WTC11 (cell line): ENCODE measurements at regions not wholly inside any gene's neighbourhood (a gene's known extent, or its start where the extent isn't known, plus 50 kb on each side); places are given as distances from the start of the nearest gene placed in this dataset.

ENCODE experiments used
- ATAC-seq: fragments of 200-7000 bp; cut with Tn5 transposase; 2 replicates; pipeline ENCODE4 v1.10.0; 2021; ENCODE audit warnings: mild to moderate bottlenecking, moderate library complexity
- CTCF ChIA-PET: fragments of 300-600 bp; sonication (Branson Sonifier 250); formaldehyde crosslinking; loops from one replicate; lab custom pipeline; 2021; ENCODE audit warnings: antibody characterized with exemption; lab: Charles Lee
- POLR2A ChIA-PET: fragments of 350-600 bp; sonication (Branson Sonifier 250); formaldehyde crosslinking; loops from one replicate; lab custom pipeline; 2021; ENCODE audit warnings: antibody characterized with exemption; lab: Charles Lee
- DNase-seq: peaks from one replicate; pipeline ENCODE4 v3.0.0; 2021; ENCODE audit warnings: low spot score
- H3K27ac Mint-ChIP-seq: 2 replicates; pipeline ENCODE4 v1.8.0; 2021; ENCODE audit warnings: mixed read lengths
- H3K27me3 Mint-ChIP-seq: 2 replicates; pipeline ENCODE4 v1.8.0; 2021; ENCODE audit warnings: low read depth, mild to moderate bottlenecking, moderate library complexity, mixed read lengths
- H3K36me3 Mint-ChIP-seq: 2 replicates; pipeline ENCODE4 v1.8.0; 2021; ENCODE audit warnings: mixed read lengths
- H3K4me1 Mint-ChIP-seq: 2 replicates; pipeline ENCODE4 v1.8.0; 2022; ENCODE audit warnings: mixed read lengths
- H3K4me3 Mint-ChIP-seq: 2 replicates; pipeline ENCODE4 v1.8.0; 2021; ENCODE audit warnings: mild to moderate bottlenecking, moderate library complexity, mixed read lengths
- H3K9me3 Mint-ChIP-seq: 2 replicates; pipeline ENCODE4 v1.8.0; 2021; ENCODE audit warnings: mixed read lengths
- CREM ChIP-seq: sonication (generic); formaldehyde crosslinking; IDR thresholded peaks from 2 replicates; pipeline ENCODE4 v1.8.1; 2022; ENCODE audit warnings: mild to moderate bottlenecking, missing genetic modification reagents, moderate library complexity
- GRHL2 ChIP-seq: fragments of 250-450 bp; sonication (Bioruptor Pico); IDR thresholded peaks from 2 replicates; pipeline ENCODE4 v1.8.0; 2022; ENCODE audit warnings: mild to moderate bottlenecking, moderate library complexity; ENCODE audit not compliant: insufficient replicate concordance, severe bottlenecking
- NR3C1 ChIP-seq: sonication (generic); formaldehyde crosslinking; conservative IDR thresholded peaks from 2 replicates; pipeline ENCODE4 v1.8.1; 2023; ENCODE audit warnings: low read depth, mild to moderate bottlenecking, missing genetic modification reagents
- PRRX2 ChIP-seq: fragments of 250-450 bp; sonication (Bioruptor Pico); IDR thresholded peaks from 2 replicates; pipeline ENCODE4 v1.8.0; 2021; ENCODE audit warnings: mild to moderate bottlenecking
- ZNF219 ChIP-seq: sonication (generic); formaldehyde crosslinking; IDR thresholded peaks from 2 replicates; pipeline ENCODE4 v1.8.0; 2023; ENCODE audit warnings: missing genetic modification reagents, mild to moderate bottlenecking, borderline replicate concordance
- TF ChIP-seq, protein P1 (sequence below): sonication (generic); formaldehyde crosslinking; IDR thresholded peaks from 2 replicates; pipeline ENCODE4 v1.8.1; 2022; ENCODE audit warnings: low read depth, missing genetic modification reagents, borderline replicate concordance
- TF ChIP-seq, protein P2 (sequence below): sonication (generic); formaldehyde crosslinking; IDR thresholded peaks from 2 replicates; pipeline ENCODE4 v1.8.1; 2023; ENCODE audit warnings: mild to moderate bottlenecking, missing genetic modification reagents
- TF ChIP-seq, protein P3 (sequence below): fragments of 250-450 bp; sonication (Bioruptor Pico); IDR thresholded peaks from 2 replicates; pipeline ENCODE4 v1.9.0; 2021; ENCODE audit warnings: mild to moderate bottlenecking, borderline replicate concordance
- TF ChIP-seq, protein P4 (sequence below): sonication (generic); formaldehyde crosslinking; IDR thresholded peaks from 2 replicates; pipeline ENCODE4 v1.8.1; 2022; ENCODE audit warnings: low read depth, mild to moderate bottlenecking, moderate library complexity, missing genetic modification reagents, borderline replicate concordance
- TF ChIP-seq, protein P5 (sequence below): sonication (generic); formaldehyde crosslinking; IDR thresholded peaks from 2 replicates; pipeline ENCODE4 v1.8.1; 2022; ENCODE audit warnings: mild to moderate bottlenecking, moderate library complexity, missing genetic modification reagents
- TF ChIP-seq, protein P6 (sequence below): sonication (generic); formaldehyde crosslinking; IDR thresholded peaks from 2 replicates; pipeline ENCODE4 v1.8.0; 2022; ENCODE audit warnings: mild to moderate bottlenecking, missing genetic modification reagents
- TF ChIP-seq, protein P7 (sequence below): sonication (generic); formaldehyde crosslinking; IDR thresholded peaks from 2 replicates; pipeline ENCODE4 v1.8.0; 2022; ENCODE audit warnings: missing genetic modification reagents
- TF ChIP-seq, protein P8 (sequence below): sonication (generic); formaldehyde crosslinking; IDR thresholded peaks from 2 replicates; pipeline ENCODE4 v1.8.0; 2023; ENCODE audit warnings: mild to moderate bottlenecking, missing genetic modification reagents

DNA sequence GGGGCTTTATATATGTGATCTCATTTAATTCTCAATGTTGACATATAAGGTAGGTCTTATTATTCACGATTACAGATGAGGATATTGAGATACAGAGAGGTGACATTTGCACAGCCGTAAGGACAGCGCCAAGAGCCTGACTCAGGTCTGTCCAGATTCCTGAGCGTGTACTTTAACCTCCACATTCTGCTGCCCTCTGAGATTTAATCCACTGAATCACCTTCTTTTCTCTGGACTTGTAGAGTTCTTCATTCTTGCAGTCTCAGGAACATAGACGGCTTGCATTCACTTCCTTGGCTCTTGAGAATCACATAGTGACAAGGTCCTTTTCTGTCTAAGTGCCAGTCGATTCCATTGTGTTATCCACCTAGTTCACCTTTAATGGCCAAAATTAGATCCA, 141.0 kb upstream of the ARHGAP5 start (continued):
- no peak for TF ChIP-seq CREM (CRISPR knock-in tag)
- TF ChIP-seq, protein P1, sequence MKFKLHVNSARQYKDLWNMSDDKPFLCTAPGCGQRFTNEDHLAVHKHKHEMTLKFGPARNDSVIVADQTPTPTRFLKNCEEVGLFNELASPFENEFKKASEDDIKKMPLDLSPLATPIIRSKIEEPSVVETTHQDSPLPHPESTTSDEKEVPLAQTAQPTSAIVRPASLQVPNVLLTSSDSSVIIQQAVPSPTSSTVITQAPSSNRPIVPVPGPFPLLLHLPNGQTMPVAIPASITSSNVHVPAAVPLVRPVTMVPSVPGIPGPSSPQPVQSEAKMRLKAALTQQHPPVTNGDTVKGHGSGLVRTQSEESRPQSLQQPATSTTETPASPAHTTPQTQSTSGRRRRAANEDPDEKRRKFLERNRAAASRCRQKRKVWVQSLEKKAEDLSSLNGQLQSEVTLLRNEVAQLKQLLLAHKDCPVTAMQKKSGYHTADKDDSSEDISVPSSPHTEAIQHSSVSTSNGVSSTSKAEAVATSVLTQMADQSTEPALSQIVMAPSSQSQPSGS (CRISPR knock-in tag), result no peak
- TF ChIP-seq, all 79 proteins: peak for 0

DNA sequence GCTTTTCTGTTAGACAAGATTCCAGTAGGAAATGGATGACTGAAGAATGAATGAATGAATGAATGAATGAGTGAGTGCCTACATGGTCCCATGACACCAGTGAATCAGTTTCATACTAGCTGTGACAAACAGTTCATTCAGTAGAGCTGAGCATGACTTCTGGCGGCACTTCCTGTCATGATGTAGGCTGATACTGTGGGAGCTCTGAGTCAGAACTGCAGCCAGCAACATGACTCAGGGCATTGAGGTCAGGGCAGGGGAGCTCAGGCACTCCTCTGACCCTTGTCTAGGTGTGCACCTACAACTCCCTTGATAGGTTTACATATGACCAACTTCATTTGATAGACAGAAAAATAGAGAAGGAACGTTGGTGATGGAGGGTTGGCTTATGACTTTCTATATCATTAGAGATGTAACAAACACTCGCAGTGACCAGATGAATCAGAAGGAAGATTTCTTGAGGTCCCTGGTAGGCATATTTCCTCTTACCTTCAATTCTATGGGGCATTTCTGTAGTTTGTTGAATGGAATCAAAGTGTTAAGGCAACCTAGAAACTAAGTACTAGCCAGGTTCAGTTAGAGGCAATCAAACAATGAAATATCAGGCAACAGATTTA, 139.3 kb upstream of the ARHGAP5 start:
- H3K36me3 Mint-ChIP-seq, result no peaks in the 10 kb centered on the region
- H3K4me3 Mint-ChIP-seq, result no peak overlapping the region
- ATAC-seq (no peak), DNase-seq (no peak)
- ChIA-PET POLR2A (no interaction called here), CTCF (no interaction called here)
- TF ChIP-seq, protein P2, sequence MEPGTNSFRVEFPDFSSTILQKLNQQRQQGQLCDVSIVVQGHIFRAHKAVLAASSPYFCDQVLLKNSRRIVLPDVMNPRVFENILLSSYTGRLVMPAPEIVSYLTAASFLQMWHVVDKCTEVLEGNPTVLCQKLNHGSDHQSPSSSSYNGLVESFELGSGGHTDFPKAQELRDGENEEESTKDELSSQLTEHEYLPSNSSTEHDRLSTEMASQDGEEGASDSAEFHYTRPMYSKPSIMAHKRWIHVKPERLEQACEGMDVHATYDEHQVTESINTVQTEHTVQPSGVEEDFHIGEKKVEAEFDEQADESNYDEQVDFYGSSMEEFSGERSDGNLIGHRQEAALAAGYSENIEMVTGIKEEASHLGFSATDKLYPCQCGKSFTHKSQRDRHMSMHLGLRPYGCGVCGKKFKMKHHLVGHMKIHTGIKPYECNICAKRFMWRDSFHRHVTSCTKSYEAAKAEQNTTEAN, result no peak
- TF ChIP-seq, protein P3, sequence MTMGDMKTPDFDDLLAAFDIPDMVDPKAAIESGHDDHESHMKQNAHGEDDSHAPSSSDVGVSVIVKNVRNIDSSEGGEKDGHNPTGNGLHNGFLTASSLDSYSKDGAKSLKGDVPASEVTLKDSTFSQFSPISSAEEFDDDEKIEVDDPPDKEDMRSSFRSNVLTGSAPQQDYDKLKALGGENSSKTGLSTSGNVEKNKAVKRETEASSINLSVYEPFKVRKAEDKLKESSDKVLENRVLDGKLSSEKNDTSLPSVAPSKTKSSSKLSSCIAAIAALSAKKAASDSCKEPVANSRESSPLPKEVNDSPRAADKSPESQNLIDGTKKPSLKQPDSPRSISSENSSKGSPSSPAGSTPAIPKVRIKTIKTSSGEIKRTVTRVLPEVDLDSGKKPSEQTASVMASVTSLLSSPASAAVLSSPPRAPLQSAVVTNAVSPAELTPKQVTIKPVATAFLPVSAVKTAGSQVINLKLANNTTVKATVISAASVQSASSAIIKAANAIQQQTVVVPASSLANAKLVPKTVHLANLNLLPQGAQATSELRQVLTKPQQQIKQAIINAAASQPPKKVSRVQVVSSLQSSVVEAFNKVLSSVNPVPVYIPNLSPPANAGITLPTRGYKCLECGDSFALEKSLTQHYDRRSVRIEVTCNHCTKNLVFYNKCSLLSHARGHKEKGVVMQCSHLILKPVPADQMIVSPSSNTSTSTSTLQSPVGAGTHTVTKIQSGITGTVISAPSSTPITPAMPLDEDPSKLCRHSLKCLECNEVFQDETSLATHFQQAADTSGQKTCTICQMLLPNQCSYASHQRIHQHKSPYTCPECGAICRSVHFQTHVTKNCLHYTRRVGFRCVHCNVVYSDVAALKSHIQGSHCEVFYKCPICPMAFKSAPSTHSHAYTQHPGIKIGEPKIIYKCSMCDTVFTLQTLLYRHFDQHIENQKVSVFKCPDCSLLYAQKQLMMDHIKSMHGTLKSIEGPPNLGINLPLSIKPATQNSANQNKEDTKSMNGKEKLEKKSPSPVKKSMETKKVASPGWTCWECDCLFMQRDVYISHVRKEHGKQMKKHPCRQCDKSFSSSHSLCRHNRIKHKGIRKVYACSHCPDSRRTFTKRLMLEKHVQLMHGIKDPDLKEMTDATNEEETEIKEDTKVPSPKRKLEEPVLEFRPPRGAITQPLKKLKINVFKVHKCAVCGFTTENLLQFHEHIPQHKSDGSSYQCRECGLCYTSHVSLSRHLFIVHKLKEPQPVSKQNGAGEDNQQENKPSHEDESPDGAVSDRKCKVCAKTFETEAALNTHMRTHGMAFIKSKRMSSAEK (CRISPR knock-in tag), result no peak
- TF ChIP-seq GRHL2 (CRISPR knock-in tag), result no peak
- TF ChIP-seq, protein P4, sequence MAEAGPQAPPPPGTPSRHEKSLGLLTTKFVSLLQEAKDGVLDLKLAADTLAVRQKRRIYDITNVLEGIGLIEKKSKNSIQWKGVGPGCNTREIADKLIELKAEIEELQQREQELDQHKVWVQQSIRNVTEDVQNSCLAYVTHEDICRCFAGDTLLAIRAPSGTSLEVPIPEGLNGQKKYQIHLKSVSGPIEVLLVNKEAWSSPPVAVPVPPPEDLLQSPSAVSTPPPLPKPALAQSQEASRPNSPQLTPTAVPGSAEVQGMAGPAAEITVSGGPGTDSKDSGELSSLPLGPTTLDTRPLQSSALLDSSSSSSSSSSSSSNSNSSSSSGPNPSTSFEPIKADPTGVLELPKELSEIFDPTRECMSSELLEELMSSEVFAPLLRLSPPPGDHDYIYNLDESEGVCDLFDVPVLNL (CRISPR knock-in tag), result no peak
- H3K27ac Mint-ChIP-seq, result no peak overlapping the region; the same call in 1 of the 2 replicates
- no peaks in the 10 kb centered on the region for H3K9me3 Mint-ChIP-seq
- H3K4me1 Mint-ChIP-seq, result peaks cover 41% of the 10 kb centered on the region
- peaks cover 14% of the 10 kb centered on the region for H3K27me3 Mint-ChIP-seq

DNA sequence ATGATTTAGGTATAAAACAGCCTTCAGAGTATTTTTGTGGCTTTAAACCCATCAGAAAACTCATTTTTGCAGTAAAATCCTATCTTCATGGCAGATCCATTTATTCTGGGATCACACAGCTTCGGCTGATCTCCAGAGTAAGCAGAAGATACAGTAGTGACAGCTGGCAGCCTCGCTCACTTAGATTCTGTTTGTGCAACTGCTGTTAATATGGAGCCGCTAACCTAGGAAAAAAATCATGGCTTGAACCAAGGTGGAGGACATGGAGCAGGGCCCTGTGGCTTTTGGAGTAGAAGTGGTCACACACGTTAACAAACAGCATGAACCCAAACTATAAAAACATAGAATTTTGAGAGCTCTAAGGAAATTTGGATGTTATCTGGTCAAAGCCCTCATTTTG, 137.2 kb upstream of the ARHGAP5 start:
- ATAC-seq (no peak), DNase-seq (no peak)
- POLR2A ChIA-PET, result no interaction called here
- CTCF ChIA-PET, result no interaction called here
- no peaks in the 10 kb centered on the region for H3K9me3 Mint-ChIP-seq
- peaks cover 14% of the 10 kb centered on the region for H3K27me3 Mint-ChIP-seq
- no peak overlapping the region for H3K27ac Mint-ChIP-seq
- H3K4me1 Mint-ChIP-seq, result peaks cover 28% of the 10 kb centered on the region
- no peak overlapping the region for H3K4me3 Mint-ChIP-seq
- no peaks in the 10 kb centered on the region for H3K36me3 Mint-ChIP-seq
- no peak for TF ChIP-seq NR3C1
- no peak for TF ChIP-seq ZNF219 (CRISPR knock-in tag)
- TF ChIP-seq, protein P5, sequence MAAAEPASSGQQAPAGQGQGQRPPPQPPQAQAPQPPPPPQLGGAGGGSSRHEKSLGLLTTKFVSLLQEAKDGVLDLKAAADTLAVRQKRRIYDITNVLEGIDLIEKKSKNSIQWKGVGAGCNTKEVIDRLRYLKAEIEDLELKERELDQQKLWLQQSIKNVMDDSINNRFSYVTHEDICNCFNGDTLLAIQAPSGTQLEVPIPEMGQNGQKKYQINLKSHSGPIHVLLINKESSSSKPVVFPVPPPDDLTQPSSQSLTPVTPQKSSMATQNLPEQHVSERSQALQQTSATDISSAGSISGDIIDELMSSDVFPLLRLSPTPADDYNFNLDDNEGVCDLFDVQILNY (CRISPR knock-in tag), result no peak
- TF ChIP-seq, protein P6, sequence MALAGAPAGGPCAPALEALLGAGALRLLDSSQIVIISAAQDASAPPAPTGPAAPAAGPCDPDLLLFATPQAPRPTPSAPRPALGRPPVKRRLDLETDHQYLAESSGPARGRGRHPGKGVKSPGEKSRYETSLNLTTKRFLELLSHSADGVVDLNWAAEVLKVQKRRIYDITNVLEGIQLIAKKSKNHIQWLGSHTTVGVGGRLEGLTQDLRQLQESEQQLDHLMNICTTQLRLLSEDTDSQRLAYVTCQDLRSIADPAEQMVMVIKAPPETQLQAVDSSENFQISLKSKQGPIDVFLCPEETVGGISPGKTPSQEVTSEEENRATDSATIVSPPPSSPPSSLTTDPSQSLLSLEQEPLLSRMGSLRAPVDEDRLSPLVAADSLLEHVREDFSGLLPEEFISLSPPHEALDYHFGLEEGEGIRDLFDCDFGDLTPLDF (CRISPR knock-in tag), result no peak
- TF ChIP-seq, protein P7, sequence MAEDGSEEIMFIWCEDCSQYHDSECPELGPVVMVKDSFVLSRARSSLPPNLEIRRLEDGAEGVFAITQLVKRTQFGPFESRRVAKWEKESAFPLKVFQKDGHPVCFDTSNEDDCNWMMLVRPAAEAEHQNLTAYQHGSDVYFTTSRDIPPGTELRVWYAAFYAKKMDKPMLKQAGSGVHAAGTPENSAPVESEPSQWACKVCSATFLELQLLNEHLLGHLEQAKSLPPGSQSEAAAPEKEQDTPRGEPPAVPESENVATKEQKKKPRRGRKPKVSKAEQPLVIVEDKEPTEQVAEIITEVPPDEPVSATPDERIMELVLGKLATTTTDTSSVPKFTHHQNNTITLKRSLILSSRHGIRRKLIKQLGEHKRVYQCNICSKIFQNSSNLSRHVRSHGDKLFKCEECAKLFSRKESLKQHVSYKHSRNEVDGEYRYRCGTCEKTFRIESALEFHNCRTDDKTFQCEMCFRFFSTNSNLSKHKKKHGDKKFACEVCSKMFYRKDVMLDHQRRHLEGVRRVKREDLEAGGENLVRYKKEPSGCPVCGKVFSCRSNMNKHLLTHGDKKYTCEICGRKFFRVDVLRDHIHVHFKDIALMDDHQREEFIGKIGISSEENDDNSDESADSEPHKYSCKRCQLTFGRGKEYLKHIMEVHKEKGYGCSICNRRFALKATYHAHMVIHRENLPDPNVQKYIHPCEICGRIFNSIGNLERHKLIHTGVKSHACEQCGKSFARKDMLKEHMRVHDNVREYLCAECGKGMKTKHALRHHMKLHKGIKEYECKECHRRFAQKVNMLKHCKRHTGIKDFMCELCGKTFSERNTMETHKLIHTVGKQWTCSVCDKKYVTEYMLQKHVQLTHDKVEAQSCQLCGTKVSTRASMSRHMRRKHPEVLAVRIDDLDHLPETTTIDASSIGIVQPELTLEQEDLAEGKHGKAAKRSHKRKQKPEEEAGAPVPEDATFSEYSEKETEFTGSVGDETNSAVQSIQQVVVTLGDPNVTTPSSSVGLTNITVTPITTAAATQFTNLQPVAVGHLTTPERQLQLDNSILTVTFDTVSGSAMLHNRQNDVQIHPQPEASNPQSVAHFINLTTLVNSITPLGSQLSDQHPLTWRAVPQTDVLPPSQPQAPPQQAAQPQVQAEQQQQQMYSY (CRISPR knock-in tag), result no peak
- TF ChIP-seq, protein P8, sequence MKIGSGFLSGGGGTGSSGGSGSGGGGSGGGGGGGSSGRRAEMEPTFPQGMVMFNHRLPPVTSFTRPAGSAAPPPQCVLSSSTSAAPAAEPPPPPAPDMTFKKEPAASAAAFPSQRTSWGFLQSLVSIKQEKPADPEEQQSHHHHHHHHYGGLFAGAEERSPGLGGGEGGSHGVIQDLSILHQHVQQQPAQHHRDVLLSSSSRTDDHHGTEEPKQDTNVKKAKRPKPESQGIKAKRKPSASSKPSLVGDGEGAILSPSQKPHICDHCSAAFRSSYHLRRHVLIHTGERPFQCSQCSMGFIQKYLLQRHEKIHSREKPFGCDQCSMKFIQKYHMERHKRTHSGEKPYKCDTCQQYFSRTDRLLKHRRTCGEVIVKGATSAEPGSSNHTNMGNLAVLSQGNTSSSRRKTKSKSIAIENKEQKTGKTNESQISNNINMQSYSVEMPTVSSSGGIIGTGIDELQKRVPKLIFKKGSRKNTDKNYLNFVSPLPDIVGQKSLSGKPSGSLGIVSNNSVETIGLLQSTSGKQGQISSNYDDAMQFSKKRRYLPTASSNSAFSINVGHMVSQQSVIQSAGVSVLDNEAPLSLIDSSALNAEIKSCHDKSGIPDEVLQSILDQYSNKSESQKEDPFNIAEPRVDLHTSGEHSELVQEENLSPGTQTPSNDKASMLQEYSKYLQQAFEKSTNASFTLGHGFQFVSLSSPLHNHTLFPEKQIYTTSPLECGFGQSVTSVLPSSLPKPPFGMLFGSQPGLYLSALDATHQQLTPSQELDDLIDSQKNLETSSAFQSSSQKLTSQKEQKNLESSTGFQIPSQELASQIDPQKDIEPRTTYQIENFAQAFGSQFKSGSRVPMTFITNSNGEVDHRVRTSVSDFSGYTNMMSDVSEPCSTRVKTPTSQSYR (CRISPR knock-in tag), result no peak
- TF ChIP-seq PRRX2 (CRISPR knock-in tag), result no peak
